Stimulated activated CD8-positive, alpha-beta memory T cell treated with anti-CD3 and anti-CD28 coated beads, Interleukin-7, amount 100 ng/mL, for 1 hour (primary cell): ENCODE measurements at regions not wholly inside any gene's neighbourhood (a gene's known extent, or its start where the extent isn't known, plus 50 kb on each side); places are given as distances from the start of the nearest gene placed in this dataset.
"Not testable (repeated sequence)": the region's sequence is repeated elsewhere in the genome, so short reads cannot be mapped to it uniquely, and the experiment has no call there.

ENCODE experiments used
- DNase-seq, 2 donors: peaks; one replicate each; pipeline ENCODE4 v3.0.0-alpha.2; 2020; ENCODE audit warnings: low read depth in 2 of 2

DNA sequence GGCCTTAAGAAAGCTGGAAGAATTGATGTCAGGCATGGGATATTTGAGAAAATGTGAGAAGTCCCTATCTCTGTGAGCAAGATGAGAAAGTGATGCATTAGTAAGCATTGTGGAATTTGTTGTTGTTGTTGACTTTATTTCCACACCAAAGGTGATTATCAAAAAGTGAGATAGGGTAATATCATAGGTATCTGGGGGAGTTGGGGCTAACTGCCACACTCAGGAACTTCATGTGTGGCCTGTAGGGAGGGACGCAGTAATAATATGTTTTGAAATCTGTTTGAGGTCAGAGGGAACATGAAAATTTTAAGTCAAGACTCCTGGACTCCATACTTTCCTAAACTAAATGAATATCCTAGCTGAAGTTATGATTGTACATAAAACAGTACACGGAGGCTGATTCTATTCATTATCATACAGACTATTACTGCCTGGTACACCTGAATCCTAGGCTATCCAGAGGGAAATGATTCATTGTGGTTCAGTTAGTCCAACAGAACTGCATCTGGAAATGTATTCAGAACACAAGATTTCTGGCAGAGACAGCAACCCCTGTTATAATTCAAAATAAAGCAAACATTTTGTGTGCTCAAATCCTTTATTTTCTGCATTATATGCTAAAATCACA is 304.8 kb downstream of the CPS1 start:
- DNase-seq, result no peak

DNA sequence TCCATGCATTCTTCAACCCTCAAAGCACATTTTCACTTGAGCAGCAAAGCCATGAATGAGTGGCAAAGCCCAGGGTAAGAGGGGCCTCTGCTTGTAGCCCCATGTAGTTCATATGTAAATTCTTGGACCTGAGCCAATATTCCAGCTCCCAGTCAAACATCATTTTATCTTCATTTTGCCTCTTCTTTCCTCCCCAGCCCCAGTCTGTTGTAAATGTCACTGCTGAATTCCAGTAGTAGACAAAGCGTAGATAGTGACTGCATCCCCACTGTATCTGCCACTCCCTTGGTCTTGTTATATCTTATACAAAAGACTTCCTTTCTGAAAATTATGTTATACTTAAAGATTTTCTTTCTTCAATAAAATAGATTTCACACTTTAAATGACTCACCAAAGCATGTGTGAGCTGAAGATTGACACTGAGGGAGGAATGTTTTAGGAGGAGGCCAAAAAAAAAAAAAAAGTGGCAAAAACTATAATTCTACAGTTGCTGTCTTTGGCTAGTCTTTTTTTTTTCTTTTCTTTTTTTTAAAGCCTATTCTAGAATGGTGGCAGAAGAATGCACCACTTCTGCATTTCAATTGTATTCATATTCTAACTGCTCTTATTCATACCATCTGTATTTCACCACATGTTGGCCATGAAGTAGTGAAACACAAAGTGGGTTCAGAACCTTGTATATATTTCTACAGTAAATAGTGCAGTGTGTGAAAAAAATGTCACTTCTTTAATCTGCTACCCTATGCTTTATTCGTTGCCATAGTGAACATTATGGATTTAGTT is 306.1 kb downstream of the CPS1 start:
- no peak for DNase-seq

DNA sequence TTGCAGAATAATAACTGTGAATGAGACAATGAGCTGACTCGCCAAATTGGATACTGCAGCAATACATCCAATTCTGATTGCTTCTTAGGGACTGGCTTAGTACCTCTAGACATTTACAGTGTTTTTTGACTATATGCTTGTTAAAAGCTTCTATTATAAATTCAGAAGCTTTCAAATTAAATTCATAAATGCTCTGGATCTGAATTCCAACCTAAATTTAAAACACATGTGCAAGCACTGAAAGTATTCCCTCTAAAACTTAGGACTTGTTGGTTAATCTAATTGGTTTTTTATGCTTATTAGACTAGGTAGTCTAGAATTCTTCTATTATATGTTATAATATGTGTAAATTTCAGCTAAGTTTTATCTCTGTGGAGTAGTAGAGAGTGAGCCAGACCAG is 306.9 kb downstream of the CPS1 start:
- DNase-seq, result no peak

DNA sequence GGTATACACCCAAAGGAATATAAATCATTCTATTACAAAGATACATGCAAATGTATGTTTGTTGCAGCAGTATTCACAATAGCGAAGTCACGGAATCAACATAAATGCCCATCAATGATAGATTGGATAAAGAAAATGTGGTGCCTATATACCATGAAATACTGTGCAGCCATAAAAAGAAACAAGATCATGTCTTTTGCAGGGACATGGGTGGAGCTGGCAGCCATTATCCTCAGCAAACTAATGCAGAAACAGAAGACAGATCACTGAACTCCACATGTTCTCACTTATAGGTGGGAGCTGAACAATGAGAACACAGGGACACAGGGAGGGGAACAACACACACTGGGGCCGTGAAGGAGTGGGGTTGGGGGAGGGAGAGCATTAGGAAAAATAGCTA is 315.2 kb downstream of the CPS1 start:
- DNase-seq, result not testable (repeated sequence)

DNA sequence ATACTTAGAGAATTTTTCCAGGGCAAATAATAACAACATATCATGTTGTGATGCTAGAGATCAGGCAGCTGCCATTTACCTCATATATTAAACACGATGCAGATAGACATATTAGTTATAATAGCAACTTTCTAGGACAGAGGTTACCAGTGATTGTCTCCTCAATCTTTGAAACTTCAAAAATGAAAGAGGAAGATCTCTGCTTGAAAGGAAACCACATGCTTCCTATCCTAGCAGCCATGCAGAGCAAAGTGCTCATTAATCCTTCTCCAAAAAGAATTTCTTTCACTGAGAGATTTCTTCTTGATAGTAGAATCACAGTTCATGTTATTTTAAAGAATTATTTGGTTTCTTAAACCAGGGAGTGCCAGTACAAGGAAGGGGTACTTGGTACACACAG is 317.2 kb downstream of the CPS1 start:
- no peak for DNase-seq

DNA sequence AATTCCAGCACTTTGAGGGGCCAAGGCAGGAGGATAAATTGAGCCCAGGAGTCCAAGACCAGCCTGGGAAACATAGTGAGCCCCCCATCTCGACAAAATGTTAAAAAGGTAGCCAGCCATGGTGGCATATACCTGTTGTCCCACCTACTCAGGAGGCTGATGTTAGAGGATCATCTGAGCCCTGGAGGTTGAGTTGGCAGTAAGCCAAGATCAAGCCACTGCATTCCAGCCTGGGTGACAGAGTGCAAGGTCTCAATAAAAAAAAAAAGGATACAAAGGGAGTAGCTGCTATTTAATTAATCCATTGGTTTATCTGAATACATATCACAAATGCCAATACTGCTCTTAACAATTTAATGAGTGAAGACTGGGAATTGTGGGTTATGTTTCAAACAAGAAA is 327.8 kb downstream of the CPS1 start:
- no peak for DNase-seq

DNA sequence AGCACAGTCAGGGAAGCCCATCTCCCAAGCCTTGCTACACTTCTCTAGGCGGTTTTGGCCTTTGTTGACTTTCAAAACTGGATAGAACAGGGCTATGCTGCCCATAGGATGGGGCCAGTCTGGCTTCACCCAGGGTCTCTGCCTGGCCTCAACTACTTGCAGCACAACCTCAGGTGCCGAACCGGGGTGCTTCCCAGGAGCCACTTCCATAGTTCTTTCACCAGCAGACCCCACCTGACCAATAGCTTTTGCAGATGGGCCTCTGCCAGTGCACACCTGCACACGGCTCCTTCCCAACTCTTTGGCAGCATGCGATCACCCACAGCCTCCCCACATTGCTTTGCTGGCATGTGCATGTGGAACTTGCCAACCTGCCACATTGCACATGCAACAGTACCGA is 331.6 kb downstream of the CPS1 start:
- DNase-seq, result no peak

DNA sequence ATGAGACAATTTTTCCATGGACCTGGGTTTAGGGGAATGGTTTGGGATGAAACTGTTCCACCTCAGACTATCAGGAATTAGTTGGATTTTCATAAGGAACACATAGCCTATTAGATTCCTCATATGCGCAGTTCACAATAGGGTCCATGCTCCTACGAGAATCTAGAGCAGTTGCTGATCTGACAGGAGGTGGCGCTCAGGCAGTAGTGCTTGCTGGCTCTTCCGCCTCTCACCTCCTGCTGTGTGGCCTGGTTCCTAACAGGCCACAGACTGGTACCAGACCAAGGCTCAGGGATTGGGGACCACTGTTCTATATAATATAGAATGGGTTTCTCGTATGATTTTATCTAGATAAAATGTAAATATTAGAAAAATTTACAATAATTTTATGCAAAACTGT is 338.7 kb downstream of the CPS1 start:
- no peak for DNase-seq

DNA sequence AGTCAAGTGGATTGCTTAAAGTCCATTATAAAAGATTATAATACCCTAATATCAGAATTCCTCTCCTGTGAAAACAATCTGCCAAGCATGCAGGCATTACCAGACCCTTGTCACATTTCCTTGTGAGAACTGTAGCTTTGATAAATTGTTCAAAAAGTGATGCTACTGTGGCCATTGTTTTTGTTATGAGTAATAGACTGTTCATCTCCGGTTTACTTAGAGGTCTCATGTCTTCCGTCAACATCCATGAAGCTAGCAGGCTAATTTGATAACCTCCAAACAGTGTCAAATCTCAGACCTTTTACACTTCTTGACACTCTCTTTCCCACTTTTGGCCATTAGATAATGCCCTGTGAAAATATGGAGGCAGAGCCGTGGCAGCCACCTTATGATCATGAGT is 342.7 kb downstream of the CPS1 start:
- no peak for DNase-seq

DNA sequence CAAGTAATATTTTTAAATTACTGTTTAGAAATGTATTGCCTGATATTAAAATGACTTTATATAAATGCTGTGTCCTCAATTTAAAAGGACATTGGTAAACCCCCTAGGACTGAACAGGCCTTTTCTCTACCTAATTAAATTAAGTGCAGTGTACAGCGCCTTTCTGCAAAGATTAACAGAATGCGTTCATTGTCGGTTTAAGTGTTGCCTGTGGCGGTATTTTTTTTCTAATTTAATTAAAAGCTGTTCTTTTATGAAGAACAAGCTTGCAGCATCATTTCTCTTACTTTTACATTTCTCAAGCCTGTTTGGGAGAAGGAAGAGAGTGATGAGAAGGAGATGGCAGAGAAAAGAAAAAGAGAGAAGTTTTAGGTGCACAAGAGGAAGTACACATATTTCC is 344.9 kb downstream of the CPS1 start:
- no peak for DNase-seq

DNA sequence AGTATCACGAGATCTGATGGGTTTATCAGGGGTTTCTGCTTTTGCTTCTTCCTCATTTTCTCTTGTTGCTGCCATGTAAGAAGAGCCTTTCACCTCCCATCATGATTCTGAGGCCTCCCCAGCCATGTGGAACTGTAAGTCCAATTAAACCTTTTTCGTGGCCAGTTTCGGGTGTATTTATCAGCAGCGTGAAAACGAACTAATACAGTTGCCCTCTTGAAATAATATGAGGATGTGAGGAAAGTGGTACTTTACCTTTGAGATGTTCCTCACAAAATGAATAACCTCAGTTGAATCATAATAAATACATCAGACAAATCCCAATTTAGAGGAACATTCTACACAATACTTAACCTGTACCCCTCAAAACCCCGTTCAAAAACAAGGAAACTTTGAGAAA is 356.4 kb downstream of the CPS1 start:
- no peak for DNase-seq

DNA sequence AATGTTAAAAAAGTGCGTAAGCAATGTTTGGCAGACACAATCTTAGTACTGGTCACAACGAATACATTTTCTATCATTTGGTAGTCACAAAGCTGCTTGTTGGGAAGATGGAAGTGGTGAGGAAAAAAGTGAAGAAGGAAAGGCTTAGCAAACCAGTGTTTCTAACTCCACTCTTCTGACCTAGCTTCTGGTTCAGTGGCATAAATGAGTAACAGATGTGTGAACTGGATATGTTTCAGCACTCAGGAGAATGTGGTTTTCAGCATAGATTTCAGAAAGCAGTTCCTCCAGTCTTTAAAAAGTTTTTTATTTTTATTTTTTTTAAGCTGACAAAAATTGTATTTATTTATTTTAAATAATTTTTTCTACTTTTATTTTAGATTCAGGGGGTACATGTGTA is 357.1 kb downstream of the CPS1 start:
- DNase-seq, result no peak

DNA sequence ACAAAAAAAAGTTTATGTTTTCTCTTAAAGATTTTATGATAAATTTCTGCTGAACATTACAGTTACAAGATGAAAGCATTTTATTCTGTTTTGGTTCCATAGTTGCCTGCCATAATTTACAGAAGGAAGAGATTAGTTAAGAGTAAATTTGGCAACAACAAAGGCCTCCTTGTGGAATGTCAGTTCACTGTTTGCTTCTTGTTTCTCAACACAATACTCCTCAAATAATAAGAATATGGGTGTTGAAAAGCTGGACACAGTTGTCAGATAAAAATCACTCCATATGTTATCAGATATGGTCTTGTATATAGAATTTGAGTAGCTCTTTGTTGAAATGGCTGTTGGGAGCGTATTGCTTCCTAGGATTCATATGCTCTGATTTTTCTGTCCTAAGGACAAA is 359.5 kb downstream of the CPS1 start:
- DNase-seq, result no peak

DNA sequence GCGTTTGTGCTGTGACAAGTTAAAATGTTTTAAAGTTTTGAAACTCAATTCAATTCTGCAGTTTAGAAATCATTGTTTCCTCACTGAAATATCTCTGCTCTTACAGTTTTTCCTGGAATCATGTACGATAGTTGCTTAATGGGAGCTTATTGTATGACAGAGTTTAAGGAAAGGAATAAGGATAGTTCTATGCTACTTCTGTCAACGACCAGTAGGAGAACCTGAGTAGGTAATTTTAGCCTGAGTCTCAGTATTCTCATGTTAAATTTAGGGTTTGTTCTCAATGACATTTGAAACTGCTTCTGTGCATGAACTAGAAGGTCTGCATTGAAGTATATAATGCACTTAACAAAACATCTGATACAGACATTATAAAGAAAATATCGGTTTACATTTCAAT is 361.1 kb downstream of the CPS1 start:
- DNase-seq, result no peak

DNA sequence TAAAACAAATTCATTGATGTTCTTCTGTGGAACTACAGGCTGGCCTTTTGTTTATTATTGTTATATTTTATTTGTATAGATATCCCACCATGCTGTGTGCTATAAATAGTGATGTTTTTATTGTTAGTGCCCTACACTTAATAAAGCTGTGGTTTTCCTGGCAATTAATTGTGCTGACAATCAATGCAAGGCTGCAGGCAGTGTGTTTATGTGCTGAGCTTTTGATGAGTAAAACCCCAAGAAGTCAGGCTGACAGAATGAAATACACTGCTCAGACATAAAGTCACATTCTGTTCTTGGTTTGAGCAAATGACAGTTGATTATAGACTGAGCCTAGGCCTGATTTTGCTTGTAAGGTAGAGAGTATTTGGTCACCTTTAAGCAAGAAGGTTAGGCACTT is 362.7 kb downstream of the CPS1 start:
- DNase-seq, result no peak

DNA sequence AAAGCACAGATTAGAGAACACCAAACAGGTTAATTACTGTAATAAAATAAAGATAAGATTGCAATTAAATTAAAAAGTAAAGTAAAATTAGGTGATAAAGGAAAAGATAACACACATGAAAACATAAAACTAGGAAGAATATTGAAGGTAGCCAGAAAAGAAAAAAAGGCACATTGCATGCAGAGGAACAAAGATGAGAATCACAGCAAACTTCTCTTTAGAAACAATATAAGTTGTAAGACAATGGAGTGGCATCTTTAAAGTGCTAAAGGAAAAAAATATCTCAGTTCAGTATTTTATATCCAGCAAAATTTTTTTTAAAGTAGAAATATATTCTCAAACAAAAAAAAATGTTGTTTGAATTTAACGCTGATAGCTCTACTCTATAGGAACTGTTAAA is 366.0 kb downstream of the CPS1 start:
- DNase-seq, result no peak

DNA sequence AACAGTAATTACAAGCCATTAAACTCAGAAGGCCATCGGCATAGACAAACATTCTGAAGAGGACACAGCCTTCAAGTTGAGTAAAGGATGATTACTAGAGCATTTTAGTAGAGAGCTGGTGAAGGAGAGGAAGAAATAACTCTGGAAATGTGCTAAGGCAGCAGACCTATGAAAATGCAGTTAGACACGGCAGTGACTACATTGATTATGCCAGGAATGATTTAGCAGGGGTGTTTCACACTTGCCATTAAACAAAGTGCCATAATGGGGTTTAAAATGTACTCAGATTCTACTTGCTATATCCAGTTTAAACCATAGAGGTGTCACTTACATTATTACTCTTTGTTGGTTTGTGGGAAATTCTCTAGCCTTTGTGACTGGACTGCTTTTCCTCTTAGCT is 372.3 kb downstream of the CPS1 start:
- DNase-seq, result no peak

DNA sequence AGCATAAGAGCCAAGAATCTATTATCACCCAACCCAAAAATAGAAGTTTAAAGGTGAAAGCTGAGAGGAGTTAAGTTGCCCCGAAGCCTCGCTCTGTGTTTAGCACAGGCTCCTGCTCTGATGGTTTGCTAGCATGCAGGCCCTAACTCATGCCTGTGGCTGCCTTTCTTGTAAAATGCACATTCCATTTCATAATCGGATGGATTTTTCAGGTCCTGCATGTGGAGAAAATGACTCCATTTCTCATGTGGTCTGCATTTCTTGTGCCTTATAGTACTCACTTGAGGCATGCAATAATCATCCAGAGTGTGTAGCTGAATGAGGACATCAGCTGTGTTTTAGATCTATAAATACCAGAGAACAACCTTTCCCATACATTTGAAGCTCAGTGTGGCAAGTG is 381.8 kb downstream of the CPS1 start:
- no peak for DNase-seq

DNA sequence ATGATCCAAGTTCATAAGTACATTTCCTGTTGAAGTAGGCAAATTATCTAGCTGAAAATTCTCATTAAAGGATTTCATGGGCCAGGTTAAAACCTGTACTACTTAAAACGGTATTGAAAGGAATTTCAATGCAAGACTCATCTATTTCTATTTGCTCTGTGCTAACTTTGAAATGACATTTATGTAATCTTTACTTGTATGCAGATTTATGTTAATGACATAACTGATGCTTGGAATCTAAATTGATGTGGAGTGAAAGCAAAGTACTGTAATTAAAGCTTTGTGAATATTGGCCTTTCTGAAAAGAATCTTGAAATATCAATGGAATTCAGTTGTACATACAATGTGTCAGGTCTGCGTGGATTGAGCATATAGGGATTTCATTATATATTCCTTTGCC is 390.0 kb downstream of the CPS1 start:
- no peak for DNase-seq

DNA sequence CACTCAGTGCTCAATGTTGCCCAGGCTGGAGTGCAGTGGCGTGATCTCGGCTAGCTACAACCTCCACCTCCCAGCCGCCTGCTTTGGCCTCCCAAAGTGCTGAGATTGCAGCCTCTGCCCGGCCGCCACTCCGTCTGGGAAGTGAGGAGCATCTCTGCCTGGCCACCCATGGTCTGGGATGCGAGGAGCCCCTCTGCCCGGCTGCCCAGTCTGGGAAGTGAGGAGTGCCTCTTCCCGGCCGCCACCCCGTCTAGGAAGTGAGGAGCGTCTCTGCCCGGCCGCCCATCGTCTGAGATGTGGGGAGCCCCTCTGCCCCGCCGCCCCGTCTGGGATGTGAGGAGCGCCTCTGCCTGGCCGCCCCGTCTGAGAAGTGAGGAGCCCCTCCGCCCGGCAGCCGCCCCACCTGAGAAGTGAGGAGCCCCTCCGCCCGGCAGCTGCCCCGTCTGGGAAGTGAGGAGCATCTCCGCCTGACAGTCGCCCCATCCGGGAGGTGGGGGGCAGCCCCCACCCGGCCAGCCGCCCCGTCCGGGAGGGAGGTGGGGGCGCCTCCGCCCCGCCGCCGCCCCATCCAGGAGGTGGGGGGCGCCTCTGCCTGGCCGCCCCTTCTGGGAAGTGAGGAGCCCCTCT is 394.1 kb downstream of the CPS1 start:
- DNase-seq, result not testable (repeated sequence)

DNA sequence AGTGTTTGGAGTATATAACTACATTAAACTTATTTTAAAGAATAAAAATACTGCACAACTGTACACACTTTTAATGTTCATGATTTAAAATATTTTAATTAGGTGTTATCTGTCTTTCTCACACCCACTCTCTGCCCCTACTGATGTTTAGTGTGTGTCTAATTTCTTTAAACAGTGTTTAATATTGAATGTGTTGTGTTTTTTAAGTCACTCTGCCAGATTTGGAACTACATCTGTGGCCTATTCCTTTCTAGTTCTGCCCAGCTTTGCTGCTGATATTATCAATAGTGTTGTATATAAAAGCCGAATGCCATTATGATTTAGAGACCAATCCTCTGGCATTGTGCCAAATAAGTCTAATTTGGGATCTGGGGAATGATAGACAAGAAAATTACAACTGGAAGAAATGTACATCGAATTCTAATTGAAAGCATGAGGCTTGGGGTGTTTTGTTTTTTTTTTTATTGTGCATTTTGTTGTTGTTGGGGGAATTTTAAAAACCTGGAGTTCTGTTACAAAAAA is 398.0 kb downstream of the CPS1 start:
- DNase-seq, result no peak

DNA sequence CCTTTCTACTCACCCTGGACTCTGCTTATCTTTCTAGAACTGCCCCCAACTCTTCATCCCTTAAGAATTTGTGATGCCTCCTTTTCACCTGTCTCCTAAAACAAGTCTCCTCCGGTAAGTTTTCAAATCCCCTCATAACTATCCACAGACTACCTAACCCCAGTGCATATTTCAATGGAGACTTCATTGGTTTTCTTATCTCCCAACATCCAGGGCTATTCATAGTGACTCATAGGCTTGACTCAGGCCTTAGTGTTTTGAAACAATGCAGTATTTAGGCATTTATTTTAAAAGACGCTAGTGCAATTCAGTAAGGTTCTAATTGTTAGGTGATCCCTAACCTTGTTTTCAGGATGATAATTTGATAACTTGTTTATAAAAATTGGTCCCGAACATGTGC is 399.2 kb downstream of the CPS1 start:
- DNase-seq, result no peak

DNA sequence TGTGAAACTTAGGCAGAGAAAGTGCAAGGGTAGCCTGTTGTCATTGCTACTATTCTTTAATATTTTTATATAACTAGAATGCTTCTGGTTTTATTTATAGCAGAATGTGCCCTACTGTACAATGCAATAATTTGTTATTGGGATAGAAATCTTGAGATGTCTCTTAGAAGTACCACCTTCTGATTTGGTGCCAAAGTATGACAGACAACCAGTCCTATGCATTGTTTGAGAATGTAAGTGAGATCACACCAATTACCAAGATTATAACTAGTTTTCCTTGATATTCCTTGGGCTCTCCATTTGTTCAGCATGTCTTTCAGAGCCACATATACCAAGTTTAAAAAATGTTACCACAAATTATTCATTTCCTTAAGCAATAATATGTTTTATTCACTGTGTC is 399.7 kb downstream of the CPS1 start:
- no peak for DNase-seq
